SK-N-SH treated with all-trans-retinoic acid at 6 μM for 48 hours (cell line): ENCODE measurements at regions not wholly inside any gene's neighbourhood (a gene's known extent, or its start where the extent isn't known, plus 50 kb on each side); places are given as distances from the start of the nearest gene placed in this dataset.
A peak's percentile ranks its signal among the peaks of the same experiment; 100 is the strongest.
"Not testable (repeated sequence)": the region's sequence is repeated elsewhere in the genome, so short reads cannot be mapped to it uniquely, and the experiment has no call there.

Experiments
- ISL1 ChIP-seq: fragments of 250-450 bp; sonication (Bioruptor Pico); IDR thresholded peaks from 2 replicates; pipeline ENCODE4 v2.1.2; 2022; ENCODE audit warnings: mild to moderate bottlenecking, moderate library complexity
- PATZ1 ChIP-seq: fragments of 250-450 bp; sonication (Bioruptor Pico); IDR thresholded peaks from 2 replicates; pipeline ENCODE4 v1.8.0; 2020; ENCODE audit warnings: mild to moderate bottlenecking, moderate library complexity, borderline replicate concordance
- TCF4 ChIP-seq: fragments of 250-450 bp; sonication (Bioruptor Pico); IDR thresholded peaks from 2 replicates; pipeline ENCODE4 v1.8.0; 2021; ENCODE audit warnings: mild to moderate bottlenecking, moderate library complexity, borderline replicate concordance
- TSHZ2 ChIP-seq: fragments of 250-450 bp; sonication (Bioruptor Pico); IDR thresholded peaks from 2 replicates; pipeline ENCODE4 v1.5.0; 2020; ENCODE audit warnings: mild to moderate bottlenecking, moderate library complexity
- ZFP3 ChIP-seq: fragments of 250-450 bp; sonication (Bioruptor Pico); IDR thresholded peaks from 2 replicates; pipeline ENCODE4 v1.5.0; 2020; ENCODE audit warnings: mild to moderate bottlenecking, moderate library complexity
- ZNF8 ChIP-seq: fragments of 450-650 bp; formaldehyde crosslinking; IDR thresholded peaks from 2 replicates; pipeline ENCODE4 v1.5.0; 2020; ENCODE audit warnings: mild to moderate bottlenecking, moderate library complexity

GRCh38 chr2:63739180-63739579 lies 102.5 kb upstream of the UGP2 start:
- not testable (repeated sequence) for TF ChIP-seq TCF4 (CRISPR knock-in tag); ISL1 (CRISPR knock-in tag); TSHZ2; ZFP3 (CRISPR knock-in tag); PATZ1
- TF ChIP-seq ZNF8 (CRISPR knock-in tag): peak; percentile 81
